Upper lobe of left lung (tissue), 4 donors: ENCODE measurements at regions not wholly inside any gene's neighbourhood (a gene's known extent, or its start where the extent isn't known, plus 50 kb on each side); places are given as distances from the start of the nearest gene placed in this dataset.

ENCODE experiments used
- CTCF ChIP-seq, 6 experiments: fragments of 450-650 bp in 4 of 6; fragments of 200-600 bp in 2 of 6; sonication (generic) in 2 of 6; IDR thresholded peaks; one replicate each; pipeline ENCODE4 v1.5.1; 2016 to 2019; ENCODE audit warnings: antibody characterized with exemption in 6 of 6
- POLR2AphosphoS5 ChIP-seq, 2 donors: sonication (generic); formaldehyde crosslinking; IDR thresholded peaks; one replicate each; pipeline ENCODE4 v1.5.1; 2017; ENCODE audit warnings: antibody characterized with exemption in 2 of 2

GRCh38 chrX:94204524-94204923 lies 530.5 kb downstream of the FAM133A start:
- no peak for TF ChIP-seq CTCF (IDR thresholded peaks at IDR 0.05)
- TF ChIP-seq POLR2AphosphoS5 (IDR thresholded peaks at IDR 0.05) = no peak
